ENCODE measurements at regions not wholly inside any gene's neighbourhood (a gene's known extent, or its start where the extent isn't known, plus 50 kb on each side); places are given as distances from the start of the nearest gene placed in this dataset.
"Not testable (repeated sequence)": the region's sequence is repeated elsewhere in the genome, so short reads cannot be mapped to it uniquely, and the experiment has no call there.

DNA sequence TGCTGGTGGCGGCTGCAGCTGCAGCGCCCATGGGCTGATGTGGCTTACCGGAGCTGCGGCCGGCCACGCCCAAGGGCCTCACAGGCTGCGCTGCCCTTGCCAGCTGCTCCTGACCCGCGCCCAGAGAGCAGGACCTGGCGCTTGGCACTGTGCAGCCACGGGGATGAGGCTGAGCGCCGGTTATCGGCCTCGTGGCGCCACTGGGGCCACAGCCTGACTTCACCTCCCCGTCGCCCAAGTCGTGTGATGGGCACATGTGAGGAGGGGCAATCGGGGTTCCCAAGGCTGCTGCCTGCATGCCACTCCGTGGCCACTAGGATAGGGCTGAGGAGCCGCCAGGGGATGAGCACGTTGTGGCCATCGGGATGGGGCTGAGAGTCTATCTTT is 77.2 kb upstream of the PABPC3 start:
- POLR2A ChIA-PET, result no interaction called here
- no peak overlapping the region for H3K4me2 ChIP-seq (ENCODE audit: low read length)
- no peak overlapping the region for H3K27ac ChIP-seq (ENCODE audit: low read depth, low read length, poor library complexity, severe bottlenecking)
- H4K20me1 ChIP-seq (ENCODE audit: insufficient read depth, low read length), result no peaks in the 10 kb centered on the region
- no peaks in the 10 kb centered on the region for H3K9me3 ChIP-seq (ENCODE audit: low read length)
- no peaks in the 10 kb centered on the region for H3K9me2 ChIP-seq (ENCODE audit: insufficient read depth, low read length)
- CTCF ChIA-PET (ENCODE audit: unreplicated experiment), result no interaction called here
- intact Hi-C loops (cut with micrococcal nuclease; ENCODE audit: unreplicated experiment), result no loop called here
- TF ChIP-seq CTCF (conservative IDR thresholded peaks at IDR 0.05; ENCODE audit: low read length), result no peak
- no peak for TF ChIP-seq EZH2phosphoT487 (IDR thresholded peaks at IDR 0.05; ENCODE audit: borderline replicate concordance, low read depth, low read length)
- no peaks in the 10 kb centered on the region for H3K36me3 ChIP-seq (ENCODE audit: insufficient read depth, low read length)
- no peak for DNase-seq (ENCODE audit: low spot score)
- no peak overlapping the region for H3K4me3 ChIP-seq (ENCODE audit: low read depth, low read length, poor library complexity, severe bottlenecking)
- H3K79me2 ChIP-seq (ENCODE audit: insufficient read depth, low read depth, low read length), result no peaks in the 10 kb centered on the region
- no TSS peak for BruUV-seq (replicated peaks)
- H3K4me1 ChIP-seq (ENCODE audit: insufficient read depth, low read length, poor library complexity, severe bottlenecking), result no peaks in the 10 kb centered on the region
- no peak overlapping the region for H2AFZ ChIP-seq (ENCODE audit: low read length)

DNA sequence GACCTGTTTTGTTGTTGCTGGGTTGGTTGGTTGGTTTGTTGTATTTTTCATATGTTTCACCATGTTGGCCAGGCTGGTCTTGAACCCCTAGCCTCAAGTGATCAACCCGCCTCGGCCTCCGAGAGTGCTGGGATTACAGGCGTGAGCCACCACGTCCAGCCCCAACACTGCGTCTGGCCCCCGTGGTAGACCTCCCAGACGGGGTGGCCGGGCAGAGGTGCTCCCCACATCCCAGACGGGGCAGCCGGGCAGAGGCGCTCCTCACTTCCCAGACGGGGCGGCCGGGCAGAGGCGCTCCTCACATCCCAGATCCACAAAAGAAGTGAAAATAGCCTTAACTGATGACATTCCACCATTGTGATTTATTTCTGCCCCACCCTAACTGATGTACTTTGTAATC is 76.2 kb upstream of the PABPC3 start:
- BruUV-seq (replicated peaks); H3K9me3 ChIP-seq (ENCODE audit: low read length); H3K9me2 ChIP-seq (ENCODE audit: insufficient read depth, low read length); H3K79me2 ChIP-seq (ENCODE audit: insufficient read depth, low read depth, low read length); H3K4me3 ChIP-seq (ENCODE audit: low read depth, low read length, poor library complexity, severe bottlenecking); H2AFZ ChIP-seq (ENCODE audit: low read length); H3K36me3 ChIP-seq (ENCODE audit: insufficient read depth, low read length); DNase-seq (ENCODE audit: low spot score); H3K4me1 ChIP-seq (ENCODE audit: insufficient read depth, low read length, poor library complexity, severe bottlenecking); H3K4me2 ChIP-seq (ENCODE audit: low read length); CTCF ChIA-PET (ENCODE audit: unreplicated experiment); H3K27ac ChIP-seq (ENCODE audit: low read depth, low read length, poor library complexity, severe bottlenecking); POLR2A ChIA-PET; intact Hi-C loops (cut with micrococcal nuclease; ENCODE audit: unreplicated experiment); H4K20me1 ChIP-seq (ENCODE audit: insufficient read depth, low read length): not testable (repeated sequence)

GRCh38 chr13:25024175-25024574 is 71.8 kb upstream of the PABPC3 start:
- no TSS peak for BruUV-seq (replicated peaks)
- Histone ChIP-seq H3K4me1 (ENCODE audit: insufficient read depth, low read length, poor library complexity, severe bottlenecking) (no peaks in the 10 kb centered on the region), H3K79me2 (ENCODE audit: insufficient read depth, low read depth, low read length) (no peaks in the 10 kb centered on the region), H3K4me2 (ENCODE audit: low read length) (no peak overlapping the region), H3K27ac (ENCODE audit: low read depth, low read length, poor library complexity, severe bottlenecking) (no peak overlapping the region), H2AFZ (ENCODE audit: low read length) (no peak overlapping the region), H3K9me3 (ENCODE audit: low read length) (no peaks in the 10 kb centered on the region), H4K20me1 (ENCODE audit: insufficient read depth, low read length) (no peaks in the 10 kb centered on the region), H3K4me3 (ENCODE audit: low read depth, low read length, poor library complexity, severe bottlenecking) (no peak overlapping the region), H3K36me3 (ENCODE audit: insufficient read depth, low read length) (no peaks in the 10 kb centered on the region), H3K9me2 (ENCODE audit: insufficient read depth, low read length) (no peaks in the 10 kb centered on the region)
- CTCF ChIA-PET (ENCODE audit: unreplicated experiment), result interaction anchor here (0.6 kb wide), 1 partner anchor 23 kb away, joined by 3 read pairs; no protein-coding TSS in a partner anchor
- DNase-seq (ENCODE audit: low spot score), result no peak
- intact Hi-C loops (cut with micrococcal nuclease; ENCODE audit: unreplicated experiment), result no loop called here
- TF ChIP-seq EZH2phosphoT487 (IDR thresholded peaks at IDR 0.05; ENCODE audit: borderline replicate concordance, low read depth, low read length) (no peak), CTCF (conservative IDR thresholded peaks at IDR 0.05; ENCODE audit: low read length) (no peak)
- POLR2A ChIA-PET, result no interaction called here
